Peyer's patch (tissue), 4 donors: ENCODE measurements at regions not wholly inside any gene's neighbourhood (a gene's known extent, or its start where the extent isn't known, plus 50 kb on each side); places are given as distances from the start of the nearest gene placed in this dataset.

Experiments
- POLR2A ChIP-seq, 2 donors: fragments of 450-650 bp; IDR thresholded peaks; one replicate each; pipeline ENCODE4 v1.5.1; 2017; ENCODE audit warnings: antibody characterized with exemption in 2 of 2, mild to moderate bottlenecking in 2 of 2, moderate library complexity in 2 of 2
- TF ChIP-seq, protein P1 (sequence below), 6 experiments: fragments of 450-650 bp in 4 of 6; fragments of 200-600 bp in 2 of 6; sonication (generic) in 1 of 6; IDR thresholded peaks; one replicate each; pipeline ENCODE4 v1.5.1; 2017 to 2019; ENCODE audit warnings: antibody characterized with exemption in 6 of 6, mild to moderate bottlenecking in 3 of 6, moderate library complexity in 1 of 6

DNA sequence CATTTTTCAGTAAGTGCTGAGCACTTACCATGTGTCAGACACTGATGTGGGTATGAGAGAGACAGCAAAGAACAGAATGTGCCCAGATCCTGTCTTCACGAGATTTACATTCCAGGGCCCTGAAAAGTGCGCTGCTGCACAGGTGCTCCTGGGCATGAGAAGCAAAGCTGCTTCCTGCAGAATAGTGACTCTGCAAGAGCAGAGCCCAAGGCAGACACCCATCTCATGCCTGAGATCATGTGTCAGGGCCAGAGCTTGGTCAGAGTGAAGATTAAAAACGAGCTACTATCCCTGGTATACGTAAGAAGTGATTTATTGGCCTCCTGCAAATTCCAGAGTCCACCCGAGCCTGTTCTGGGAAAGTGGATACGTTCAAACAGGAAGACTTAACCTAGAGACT lies 824.4 kb downstream of the GRID1 start:
- TF ChIP-seq, protein P1, sequence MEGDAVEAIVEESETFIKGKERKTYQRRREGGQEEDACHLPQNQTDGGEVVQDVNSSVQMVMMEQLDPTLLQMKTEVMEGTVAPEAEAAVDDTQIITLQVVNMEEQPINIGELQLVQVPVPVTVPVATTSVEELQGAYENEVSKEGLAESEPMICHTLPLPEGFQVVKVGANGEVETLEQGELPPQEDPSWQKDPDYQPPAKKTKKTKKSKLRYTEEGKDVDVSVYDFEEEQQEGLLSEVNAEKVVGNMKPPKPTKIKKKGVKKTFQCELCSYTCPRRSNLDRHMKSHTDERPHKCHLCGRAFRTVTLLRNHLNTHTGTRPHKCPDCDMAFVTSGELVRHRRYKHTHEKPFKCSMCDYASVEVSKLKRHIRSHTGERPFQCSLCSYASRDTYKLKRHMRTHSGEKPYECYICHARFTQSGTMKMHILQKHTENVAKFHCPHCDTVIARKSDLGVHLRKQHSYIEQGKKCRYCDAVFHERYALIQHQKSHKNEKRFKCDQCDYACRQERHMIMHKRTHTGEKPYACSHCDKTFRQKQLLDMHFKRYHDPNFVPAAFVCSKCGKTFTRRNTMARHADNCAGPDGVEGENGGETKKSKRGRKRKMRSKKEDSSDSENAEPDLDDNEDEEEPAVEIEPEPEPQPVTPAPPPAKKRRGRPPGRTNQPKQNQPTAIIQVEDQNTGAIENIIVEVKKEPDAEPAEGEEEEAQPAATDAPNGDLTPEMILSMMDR (IDR thresholded peaks at IDR 0.05), result no peak
- no peak for TF ChIP-seq POLR2A (IDR thresholded peaks at IDR 0.05)
